ELR (cell line): ENCODE measurements at regions not wholly inside any gene's neighbourhood (a gene's known extent, or its start where the extent isn't known, plus 50 kb on each side); places are given as distances from the start of the nearest gene placed in this dataset.

ENCODE experiments used
- DNase-seq: peaks from one replicate; pipeline ENCODE4 v3.0.0-alpha.2; 2015; ENCODE audit warnings: low read depth

DNA sequence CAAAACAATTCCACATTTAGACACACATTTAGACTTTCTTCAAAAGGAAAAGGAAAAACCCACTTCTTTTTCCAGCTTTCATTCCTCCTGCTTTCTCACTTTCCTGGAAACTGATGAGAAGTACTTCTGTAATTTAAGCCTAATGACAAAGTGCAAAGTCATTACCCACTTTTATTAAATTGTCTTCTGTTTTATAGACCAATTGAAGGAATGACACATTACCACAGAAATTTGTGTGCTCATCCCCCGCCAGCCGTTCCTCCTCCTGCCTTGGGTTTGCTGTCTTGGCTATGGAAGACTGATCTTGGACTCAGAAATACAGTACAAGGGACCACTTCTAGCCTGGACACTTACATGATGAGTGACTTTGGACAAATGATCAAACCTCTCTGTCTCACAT, 717.8 kb downstream of the SORCS3 start:
- no peak for DNase-seq

DNA sequence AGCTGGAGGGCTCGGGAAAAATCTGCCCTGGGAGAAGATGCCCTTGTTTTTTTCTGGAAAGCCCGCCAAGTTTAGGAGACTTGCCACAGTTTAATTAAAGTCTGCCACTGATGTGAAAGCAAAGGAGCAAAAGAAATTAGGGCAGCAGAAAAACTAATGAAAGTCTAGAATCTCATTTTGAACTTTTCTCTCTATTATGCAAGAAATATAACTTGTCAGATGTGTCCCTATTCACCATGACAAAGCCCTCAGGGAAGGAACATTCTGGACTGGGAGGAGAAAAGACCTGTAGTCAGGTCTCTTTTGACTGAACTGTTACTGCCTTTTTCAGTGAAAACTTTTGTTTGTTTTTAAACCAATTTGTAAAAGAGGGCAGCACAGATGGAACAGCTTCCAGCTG, 715.5 kb downstream of the SORCS3 start:
- DNase-seq = no peak

DNA sequence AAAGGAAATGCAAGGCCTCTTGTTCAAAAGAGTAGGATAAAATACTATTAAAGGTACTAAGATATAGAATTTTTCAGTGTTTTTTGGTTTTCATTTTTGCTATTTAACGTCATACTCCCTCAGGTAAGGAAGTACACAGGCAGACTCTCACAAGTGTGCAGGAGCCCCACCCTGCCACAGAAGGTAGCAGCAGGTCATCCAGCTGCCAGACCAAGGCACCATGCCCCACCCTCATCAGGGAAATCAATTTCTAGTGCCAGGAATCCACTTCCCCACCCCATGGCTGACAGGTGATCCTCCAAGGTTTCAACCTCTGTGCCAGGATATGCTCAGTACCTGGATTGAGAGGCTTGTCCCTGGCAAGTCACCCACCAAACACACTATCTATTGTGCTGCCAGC, 712.9 kb downstream of the SORCS3 start:
- DNase-seq = no peak

DNA sequence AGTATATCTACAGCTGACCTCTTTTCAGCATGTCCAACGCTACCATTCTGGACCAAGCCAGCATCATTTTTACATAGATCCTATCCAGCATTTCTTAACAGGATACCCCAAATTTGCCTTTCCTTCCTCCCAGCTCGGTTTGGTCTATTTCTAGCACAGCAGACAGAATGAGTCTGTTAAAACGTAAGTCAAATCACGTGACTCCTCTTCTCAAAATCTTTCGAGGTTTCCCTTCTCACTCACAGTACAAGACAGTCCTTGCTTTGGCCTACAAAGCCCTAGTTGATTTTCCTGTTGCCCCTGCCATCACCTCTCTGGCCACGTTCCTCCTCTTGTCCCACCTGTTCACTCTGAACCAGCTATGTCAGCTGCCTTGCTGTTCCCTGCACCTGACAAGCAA, 711.7 kb downstream of the SORCS3 start:
- no peak for DNase-seq

DNA sequence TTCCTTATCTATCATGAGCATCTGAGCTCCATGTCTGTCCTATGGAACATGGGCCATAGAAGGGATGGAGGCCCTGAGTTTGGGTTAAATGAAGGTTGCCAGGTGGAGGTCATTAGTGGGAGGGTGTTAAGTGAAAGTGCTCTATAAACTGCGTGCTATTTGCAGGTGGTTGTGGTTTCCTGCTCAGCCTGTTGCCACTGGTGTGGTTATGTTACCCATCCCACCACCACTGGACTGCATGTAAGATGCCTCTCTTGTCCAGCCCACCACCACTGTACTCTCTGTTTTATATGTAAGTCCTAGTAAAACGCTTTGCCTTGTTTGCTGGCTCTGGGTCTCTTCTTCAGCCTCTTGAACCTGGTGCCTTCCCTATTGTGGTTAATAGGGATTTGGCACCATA, 711.2 kb downstream of the SORCS3 start:
- DNase-seq = no peak

DNA sequence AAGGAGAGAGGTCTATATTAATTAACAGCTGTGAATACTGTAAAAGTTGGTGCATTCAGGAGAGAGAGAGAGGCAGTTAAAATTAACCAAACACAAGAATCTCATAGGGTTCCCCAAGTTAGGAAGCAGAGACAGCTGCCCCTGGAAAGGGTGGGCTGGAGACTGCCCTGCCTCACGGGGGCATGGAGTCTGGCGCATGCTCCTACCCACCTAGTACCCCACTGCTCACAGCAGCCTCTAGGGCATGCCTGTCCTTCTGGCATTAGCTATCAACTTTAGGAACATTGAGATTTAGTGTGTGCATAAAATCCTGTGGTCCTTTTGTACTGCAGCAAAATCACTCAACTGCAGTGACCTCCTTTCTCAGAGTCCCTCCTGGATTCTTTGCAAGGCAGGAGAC, 710.1 kb downstream of the SORCS3 start:
- DNase-seq = no peak

DNA sequence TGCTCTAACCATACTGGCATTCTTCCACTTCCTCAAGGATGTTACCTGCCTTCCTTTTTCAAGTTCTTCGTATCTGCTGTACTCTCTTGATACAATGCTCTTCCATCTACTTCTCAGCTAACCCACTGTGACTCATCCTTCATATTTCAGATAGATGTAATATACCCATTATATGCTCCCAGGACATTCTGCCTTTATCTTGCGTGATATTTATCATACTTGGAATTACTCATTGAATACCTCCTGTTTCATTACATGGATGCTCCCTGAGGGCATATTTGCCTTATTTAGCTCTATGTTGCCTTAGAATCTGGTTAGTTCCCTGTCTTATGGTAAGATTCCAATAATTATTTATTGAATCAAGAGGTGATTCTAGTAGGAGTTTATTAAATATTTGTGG, 706.4 kb downstream of the SORCS3 start:
- peak; percentile 10 for DNase-seq

DNA sequence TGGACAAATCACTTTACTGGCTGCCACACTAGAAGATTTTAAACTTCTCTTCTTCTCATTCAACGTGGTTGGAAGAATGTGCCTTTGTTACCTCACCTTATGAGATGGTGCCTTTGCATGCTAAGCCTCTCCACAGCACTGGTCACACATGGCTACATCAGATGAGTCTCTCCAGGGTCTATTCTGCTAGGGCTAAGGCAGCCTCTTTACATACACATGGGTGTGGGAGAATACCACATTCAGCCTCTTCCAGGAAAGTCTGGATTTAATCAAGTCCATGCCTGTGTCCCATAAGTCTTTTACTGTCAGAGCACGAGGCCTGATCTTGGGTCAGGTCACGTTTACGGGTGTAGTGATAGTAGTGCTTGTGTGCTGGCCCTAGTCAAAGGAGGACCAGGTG, 701.5 kb downstream of the SORCS3 start:
- DNase-seq = no peak

DNA sequence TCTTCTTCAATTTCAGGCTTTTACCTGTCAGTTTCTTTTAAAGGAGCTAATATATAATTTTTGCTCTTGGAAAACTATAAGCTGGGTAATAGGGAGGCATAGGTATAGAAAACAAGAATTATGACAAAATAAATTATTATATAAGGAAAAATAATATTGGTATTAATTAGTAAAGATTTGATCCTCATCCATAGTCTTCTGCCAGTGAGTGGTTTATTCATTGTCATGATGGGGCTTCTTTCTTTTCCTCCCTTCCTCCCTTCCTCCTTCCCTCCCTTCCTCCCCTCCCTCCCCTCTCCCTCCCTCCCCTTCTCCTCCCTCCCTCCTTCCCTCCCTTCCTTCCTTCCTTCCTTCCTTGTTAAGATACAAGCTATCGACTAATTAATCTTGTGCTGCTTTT, 698.6 kb downstream of the SORCS3 start:
- no peak for DNase-seq

DNA sequence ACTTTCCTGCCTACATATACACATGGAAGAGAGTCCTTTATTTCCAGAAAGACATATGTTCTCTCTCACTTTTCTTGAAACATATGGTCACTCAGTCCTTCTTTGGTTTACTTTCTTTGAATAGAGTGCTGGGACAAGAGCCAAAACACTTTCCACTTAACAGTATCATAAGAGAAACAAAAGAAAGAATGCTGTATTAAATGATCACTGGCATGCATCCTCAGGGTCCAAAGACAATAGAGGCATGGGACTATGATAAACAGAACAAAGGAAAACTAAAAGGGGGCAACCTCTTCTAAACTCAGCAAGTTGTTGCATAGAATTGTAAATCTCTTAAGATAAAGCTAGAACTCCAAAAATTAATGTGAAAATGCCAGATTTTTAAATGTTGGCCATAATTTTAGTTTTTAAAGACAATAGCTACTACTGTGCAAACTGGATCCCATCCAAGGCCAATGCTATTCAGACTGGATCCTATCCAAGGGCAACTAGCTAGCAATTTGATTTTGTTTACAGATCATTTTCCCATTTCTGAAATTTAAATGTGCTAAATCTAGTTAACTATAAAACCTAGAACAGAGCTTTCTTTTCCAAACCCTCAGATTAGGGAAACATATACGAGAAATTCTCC, 687.5 kb downstream of the SORCS3 start:
- DNase-seq = no peak
